B cell (primary cell): ENCODE measurements at regions not wholly inside any gene's neighbourhood (a gene's known extent, or its start where the extent isn't known, plus 50 kb on each side); places are given as distances from the start of the nearest gene placed in this dataset.

Experiments
- CTCF ChIP-seq: fragments of 200-600 bp; IDR thresholded peaks from one replicate; pipeline ENCODE4 v1.8.0; 2022; ENCODE audit warnings: antibody characterized with exemption, mild to moderate bottlenecking
- EZH2 ChIP-seq: IDR thresholded peaks from 2 replicates; pipeline ENCODE4 v1.6.1; 2012; ENCODE audit warnings: borderline replicate concordance, low read depth, mild to moderate bottlenecking, moderate library complexity, low read length; ENCODE audit not compliant: insufficient read depth, poor library complexity, severe bottlenecking

- TF ChIP-seq CTCF (no peak), EZH2 (no peak)
These were observed 325.3 kb downstream of the GBE1 start for GRCh38 chr3:81436182-81436581.
